ENCODE measurements at regions not wholly inside any gene's neighbourhood (a gene's known extent, or its start where the extent isn't known, plus 50 kb on each side); places are given as distances from the start of the nearest gene placed in this dataset.

DNA sequence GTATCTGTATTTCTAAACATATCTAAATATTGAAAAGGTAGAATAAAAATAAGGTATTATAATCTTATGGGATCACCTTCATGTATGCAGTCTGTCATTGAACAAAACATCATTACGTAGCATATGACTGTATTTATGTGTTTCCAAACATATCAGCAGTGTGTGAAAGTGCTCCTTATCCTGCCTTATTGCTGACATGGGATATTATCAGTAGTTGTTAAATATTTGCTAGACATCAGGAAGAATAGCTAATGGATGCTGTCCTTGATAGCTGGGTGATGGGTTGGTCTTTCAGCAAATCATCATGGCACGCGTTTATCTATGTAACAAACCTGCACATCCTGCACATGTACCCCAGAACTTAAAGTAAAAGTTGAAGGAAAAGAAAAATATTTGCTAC lies 59.1 kb upstream of the FAM20A start:
- DNase-seq (ENCODE audit: low spot score): no peak

DNA sequence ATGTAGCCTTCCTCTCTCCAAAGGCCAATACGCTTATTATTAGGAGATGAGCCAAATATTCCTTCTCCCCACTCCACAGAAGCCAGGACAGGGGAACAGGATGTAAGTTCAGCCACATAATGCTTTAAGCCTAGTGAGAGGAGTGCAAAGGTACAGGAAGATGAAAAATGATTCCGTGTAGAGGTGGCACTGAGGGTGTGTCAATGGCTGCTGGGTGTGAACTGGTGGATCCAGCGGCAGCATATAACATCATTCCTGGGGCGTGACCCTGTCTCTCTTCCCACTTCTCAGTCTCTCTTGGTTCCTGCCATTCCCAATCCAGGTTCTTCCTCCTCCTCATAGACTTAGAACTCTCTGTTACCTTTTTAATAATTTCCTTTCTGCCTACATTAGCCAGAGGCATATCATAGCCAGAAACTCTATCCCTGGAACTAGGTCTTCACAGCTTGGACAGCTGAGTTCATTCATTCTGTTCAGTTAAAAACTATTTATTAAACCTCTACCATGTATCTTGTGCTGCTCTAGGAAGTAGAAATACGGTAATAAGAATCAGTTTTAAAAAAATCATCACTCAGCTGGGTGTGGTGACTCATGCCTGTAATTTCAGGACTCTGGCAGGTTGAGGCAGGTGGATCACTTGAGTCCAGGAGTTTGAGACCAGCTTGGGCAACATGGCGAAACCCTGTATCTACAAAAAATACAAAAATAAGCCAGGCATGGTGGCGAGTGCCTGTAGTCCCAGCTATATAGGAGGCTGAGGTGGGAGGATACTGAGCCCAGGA lies 58.0 kb upstream of the FAM20A start:
- no peak for DNase-seq (ENCODE audit: low spot score)

DNA sequence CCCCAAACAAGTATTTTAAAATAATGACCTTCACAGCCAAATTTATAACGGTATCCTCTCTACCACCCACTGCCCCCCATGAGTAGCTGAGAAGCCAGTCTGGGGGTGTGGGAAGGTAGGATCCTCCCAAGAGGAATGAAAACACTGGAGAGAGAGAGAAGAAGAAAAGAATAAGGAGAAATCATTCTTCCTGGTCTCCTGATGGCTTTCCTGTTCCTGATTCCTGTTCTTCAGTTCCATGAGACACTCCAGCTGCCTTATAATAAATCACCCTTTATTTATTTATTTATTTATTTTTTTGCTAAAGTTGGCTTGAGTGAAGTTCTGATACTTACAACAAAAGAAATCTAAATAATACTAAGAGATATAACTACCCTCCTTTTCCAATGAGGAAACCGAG lies 56.4 kb upstream of the FAM20A start:
- no peak for DNase-seq (ENCODE audit: low spot score)

DNA sequence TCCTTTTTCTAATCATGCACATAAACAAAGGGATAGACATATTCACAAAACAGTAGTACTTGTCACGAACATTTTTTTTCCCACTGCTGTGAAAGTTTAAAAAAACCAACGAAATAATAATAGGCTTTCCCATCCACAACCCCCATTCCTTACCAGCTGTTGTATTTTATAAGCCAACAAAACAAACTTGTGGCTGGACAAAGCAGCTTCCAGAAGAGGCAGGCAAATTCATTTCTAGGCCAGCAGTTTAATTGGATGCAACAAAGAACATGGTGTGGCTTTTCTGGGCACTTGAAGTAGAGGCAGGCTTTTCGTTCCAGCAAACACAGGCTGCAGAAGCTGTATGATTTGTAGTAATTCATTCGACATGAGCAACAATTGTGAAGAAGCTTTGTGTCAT lies 56.0 kb upstream of the FAM20A start:
- DNase-seq (ENCODE audit: low spot score): no peak

DNA sequence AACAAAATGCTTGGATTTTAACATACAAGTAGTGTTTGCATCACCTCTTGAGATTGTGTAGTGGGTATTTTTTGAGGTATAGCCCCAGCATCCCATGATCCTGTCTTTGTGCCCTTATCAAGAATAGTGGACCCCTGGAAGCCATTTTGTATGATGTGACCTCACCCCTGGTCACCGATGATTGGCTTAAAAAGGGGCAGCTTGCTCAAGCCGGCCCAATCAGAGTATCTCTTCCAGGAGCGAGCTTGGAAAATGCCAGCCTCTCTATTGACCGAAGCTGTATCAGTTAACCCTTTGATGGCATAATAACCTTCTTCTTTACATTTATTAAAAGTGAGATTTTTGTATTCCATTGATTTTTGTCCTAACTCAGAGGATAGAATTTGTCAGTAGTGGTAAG lies 55.5 kb upstream of the FAM20A start:
- no peak for DNase-seq (ENCODE audit: low spot score)
